ENCODE measurements at regions not wholly inside any gene's neighbourhood (a gene's known extent, or its start where the extent isn't known, plus 50 kb on each side); places are given as distances from the start of the nearest gene placed in this dataset.

GRCh38 chr7:10672186-10672585, 301.5 kb upstream of the PHF14 start:
- no CpG with 5 or more reads among the region's 5 CpGs for WGBS (ENCODE audit: extremely low coverage, insufficient read length, low lambda C conversion rate)
- Histone ChIP-seq H3K79me2 (ENCODE audit: insufficient read depth, low read length) (no peaks in the 10 kb centered on the region), H3K56ac (ENCODE audit: insufficient read length, low read depth, low read length) (no peak overlapping the region), H2BK15ac (ENCODE audit: low read depth, low read length) (no peak overlapping the region), H4K5ac (ENCODE audit: insufficient read length, low read depth, low read length) (no peak overlapping the region), H2BK120ac (ENCODE audit: low read depth, low read length, poor library complexity, severe bottlenecking) (no peak overlapping the region), H4K8ac (replicated peaks; ENCODE audit: insufficient read length, low read depth, low read length) (no peak overlapping the region), H3K4me1 (ENCODE audit: insufficient read depth, low read length) (no peaks in the 10 kb centered on the region), H3K9me3 (ENCODE audit: control insufficient read depth, low read depth, low read length) (no peaks in the 10 kb centered on the region), H2AK5ac (ENCODE audit: insufficient read length, low read length) (no peak overlapping the region), H3K23me2 (ENCODE audit: insufficient read length, low read depth, low read length, poor library complexity, severe bottlenecking) (no peaks in the 10 kb centered on the region), H4K20me1 (ENCODE audit: control insufficient read depth, insufficient read depth, insufficient read length) (no peaks in the 10 kb centered on the region), H3K27ac (ENCODE audit: insufficient read length, low read depth, low read length) (no peak overlapping the region), H3K14ac (ENCODE audit: insufficient read depth, low read length) (no peak overlapping the region), H3K79me1 (ENCODE audit: insufficient read depth, low read depth, low read length, poor library complexity, severe bottlenecking) (no peaks in the 10 kb centered on the region), H3K18ac (ENCODE audit: insufficient read length, low read depth, low read length) (no peak overlapping the region), H4K91ac (ENCODE audit: insufficient read length, low read depth, low read length) (no peak overlapping the region), H3K23ac (ENCODE audit: insufficient read length, low read depth, low read length) (no peak overlapping the region), H2BK5ac (ENCODE audit: insufficient read length, low read length) (no peak overlapping the region), H2AFZ (ENCODE audit: low read length) (no peak overlapping the region), H3T11ph (ENCODE audit: low read length) (no peak overlapping the region), H2BK20ac (ENCODE audit: low read depth, low read length, poor library complexity, severe bottlenecking) (no peak overlapping the region), H3K4ac (ENCODE audit: low read depth, low read length) (no peak overlapping the region), H2BK12ac (ENCODE audit: insufficient read length, low read depth, low read length) (no peak overlapping the region), H3K9ac (ENCODE audit: extremely low read depth, insufficient read length, low read length) (no peak overlapping the region), H3K4me2 (ENCODE audit: insufficient read depth, insufficient read length, low read length) (no peak overlapping the region), H3K27me3 (ENCODE audit: insufficient read depth, low read length) (no peaks in the 10 kb centered on the region)
- no peak for DNase-seq
- Mint-ChIP-seq H3K4me3 (no peak overlapping the region), H3K4me1 (no peaks in the 10 kb centered on the region), H3K27ac (no peak overlapping the region), H3K36me3 (ENCODE audit: insufficient read depth in 1 of 3, low read depth in 3 of 3) (0 out of 7 replicates have a peak, but pooled peaks cover 0 to 6% (median 0%) of the 10 kb centered on the region in 3 experiments), H3K9me3 (peaks cover 4% of the 10 kb centered on the region in 2 experiments; a peak in 3 of 5 replicates), H3K27me3 (ENCODE audit: low read depth) (no peaks in the 10 kb centered on the region)
- no peak for TF ChIP-seq CTCF (conservative IDR thresholded peaks at IDR 0.05)

Data from H9 (cell line).